Panc1 (cell line): ENCODE measurements at regions not wholly inside any gene's neighbourhood (a gene's known extent, or its start where the extent isn't known, plus 50 kb on each side); places are given as distances from the start of the nearest gene placed in this dataset.

Experiments used
- ATAC-seq: fragments of 200-7000 bp; cut with Tn5 transposase; 2 replicates; pipeline ENCODE4 v1.9.1; 2020; ENCODE audit warnings: mild to moderate bottlenecking, moderate library complexity
- BruUV-seq: library from RNA; stranded (reverse); fragments of 400-500 nt; replicated peaks from 2 replicates; lab custom pipeline; 2021; lab: Mats Ljungman, UMichigan
- CTCF ChIA-PET: fragments of 300-600 bp; sonication (Branson Sonifier 250); formaldehyde crosslinking; loops from one replicate; lab custom pipeline; 2022; ENCODE audit warnings: antibody characterized with exemption; lab: Charles Lee
- POLR2A ChIA-PET: fragments of 300-600 bp; sonication (Branson Sonifier 250); formaldehyde crosslinking; loops from one replicate; lab custom pipeline; 2022; ENCODE audit warnings: antibody characterized with exemption; lab: Charles Lee
- DNase-seq: peaks from one replicate; pipeline ENCODE4 v3.0.0-alpha.2; 2010; ENCODE audit warnings: low read depth, low spot score
- H3K27ac ChIP-seq: 2 replicates; pipeline ENCODE4 v1.5.1; 2011; ENCODE audit warnings: mild to moderate bottlenecking, low read length, inconsistent platforms
- H3K27me3 ChIP-seq: fragments of 200-500 bp; sonication (Bioruptor generic); 2 replicates; pipeline ENCODE4 v1.6.0; 2014; ENCODE audit warnings: low read length, inconsistent platforms; ENCODE audit not compliant: control insufficient read depth, insufficient read depth
- H3K36me3 ChIP-seq: fragments of 200-500 bp; sonication (Bioruptor generic); 2 replicates; pipeline ENCODE4 v1.5.1; 2014; ENCODE audit warnings: inconsistent platforms, mild to moderate bottlenecking, low read length, moderate library complexity; ENCODE audit not compliant: control insufficient read depth, insufficient read depth
- H3K4me1 ChIP-seq: 2 replicates; pipeline ENCODE4 v1.5.1; 2011; ENCODE audit warnings: inconsistent platforms, mild to moderate bottlenecking, low read length, moderate library complexity; ENCODE audit not compliant: control insufficient read depth, insufficient read depth
- H3K4me3 ChIP-seq, 2 experiments: 2 replicates each; pipeline ENCODE4 v1.5.1; 2011 to 2012; ENCODE audit warnings: low read depth in 2 of 2, low read length in 2 of 2, mild to moderate bottlenecking in 2 of 2, inconsistent platforms in 1 of 2, moderate library complexity in 1 of 2
- H3K9me3 ChIP-seq: fragments of 200-500 bp; sonication (Bioruptor generic); 2 replicates; pipeline ENCODE4 v1.5.1; 2014; ENCODE audit warnings: low read depth, mild to moderate bottlenecking, inconsistent platforms, low read length, moderate library complexity; ENCODE audit not compliant: control insufficient read depth, insufficient read depth
- POLR2AphosphoS5 ChIP-seq: IDR thresholded peaks from 2 replicates; pipeline ENCODE4 v1.6.1; 2012; ENCODE audit warnings: mild to moderate bottlenecking, low read depth, low read length, moderate library complexity
- SIN3A ChIP-seq: IDR thresholded peaks from 2 replicates; pipeline ENCODE4 v1.6.1; 2012; ENCODE audit warnings: low read depth, mild to moderate bottlenecking, low read length, moderate library complexity, borderline replicate concordance; ENCODE audit not compliant: insufficient read depth
- TCF7L2 ChIP-seq: IDR thresholded peaks from 2 replicates; pipeline ENCODE4 v1.6.1; 2011; ENCODE audit warnings: mild to moderate bottlenecking, low read depth, low read length, inconsistent platforms
- in situ Hi-C: cut with HindIII; loops from 2 replicates; pipeline ENCODE4 v1.10.0; 2016; ENCODE audit warnings: low sequenced_read_pairs, low pct_unique_long_range_greater_than_20kb
- intact Hi-C: fragments of 100-400 bp; cut with micrococcal nuclease; formaldehyde crosslinking; loops from one replicate; pipeline ENCODE4 v1.10.0; 2022; ENCODE audit not compliant: unreplicated experiment
- TF ChIP-seq, protein P1 (sequence below): fragments of 450-650 bp; IDR thresholded peaks from 2 replicates; pipeline ENCODE4 v1.5.1; 2017; ENCODE audit warnings: mild to moderate bottlenecking
- TF ChIP-seq, protein P2 (sequence below), 2 experiments: IDR thresholded peaks; 2 replicates each; pipeline ENCODE4 v1.6.1; 2011 to 2012; ENCODE audit warnings: low read depth in 2 of 2, control low read depth in 1 of 2, low read length in 1 of 2, mild to moderate bottlenecking in 1 of 2, moderate library complexity in 1 of 2; ENCODE audit not compliant: insufficient read depth in 1 of 2

DNA sequence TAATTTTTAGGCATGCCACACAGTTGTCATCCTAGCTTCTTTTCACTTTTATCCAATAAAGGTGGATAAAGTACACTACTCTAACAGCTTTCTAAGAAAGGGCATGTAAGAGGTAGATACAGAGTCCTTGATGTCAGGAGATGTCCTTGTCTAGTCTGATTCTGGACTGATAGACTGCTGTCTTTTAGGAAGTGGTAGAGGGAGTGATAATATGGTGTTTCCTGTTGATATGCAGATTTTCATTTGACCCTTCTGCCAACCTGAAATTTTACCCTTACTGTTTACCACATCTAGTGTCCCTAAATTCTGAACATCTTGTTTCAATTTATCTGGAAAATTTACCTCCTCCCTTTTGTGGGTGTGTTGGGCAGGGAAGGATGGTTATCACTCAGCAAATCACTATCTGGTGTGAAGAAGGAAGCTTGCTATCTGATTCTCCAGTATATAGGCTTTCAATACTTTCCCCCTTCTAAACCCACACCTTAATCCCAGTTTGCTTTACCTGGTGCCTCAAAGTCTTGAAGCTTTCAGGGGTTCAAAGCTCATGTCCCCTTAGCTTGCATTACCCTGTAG lies 354.9 kb upstream of the SNX7 start:
- ChIA-PET CTCF (no interaction called here), POLR2A (no interaction called here)
- in situ Hi-C loops, result no loop called here
- no peaks in the 10 kb centered on the region for H3K4me1 ChIP-seq
- H3K36me3 ChIP-seq, result no peaks in the 10 kb centered on the region
- H3K27me3 ChIP-seq, result no peaks in the 10 kb centered on the region
- intact Hi-C loops, result no loop called here
- DNase-seq (no peak), ATAC-seq (no peak)
- no peak overlapping the region for H3K27ac ChIP-seq
- BruUV-seq, result no TSS peak
- no peak overlapping the region for H3K4me3 ChIP-seq
- H3K9me3 ChIP-seq, result no peaks in the 10 kb centered on the region
- no peak for TF ChIP-seq TCF7L2
- TF ChIP-seq SIN3A, result no peak
- no peak for TF ChIP-seq POLR2AphosphoS5
- TF ChIP-seq, protein P1, sequence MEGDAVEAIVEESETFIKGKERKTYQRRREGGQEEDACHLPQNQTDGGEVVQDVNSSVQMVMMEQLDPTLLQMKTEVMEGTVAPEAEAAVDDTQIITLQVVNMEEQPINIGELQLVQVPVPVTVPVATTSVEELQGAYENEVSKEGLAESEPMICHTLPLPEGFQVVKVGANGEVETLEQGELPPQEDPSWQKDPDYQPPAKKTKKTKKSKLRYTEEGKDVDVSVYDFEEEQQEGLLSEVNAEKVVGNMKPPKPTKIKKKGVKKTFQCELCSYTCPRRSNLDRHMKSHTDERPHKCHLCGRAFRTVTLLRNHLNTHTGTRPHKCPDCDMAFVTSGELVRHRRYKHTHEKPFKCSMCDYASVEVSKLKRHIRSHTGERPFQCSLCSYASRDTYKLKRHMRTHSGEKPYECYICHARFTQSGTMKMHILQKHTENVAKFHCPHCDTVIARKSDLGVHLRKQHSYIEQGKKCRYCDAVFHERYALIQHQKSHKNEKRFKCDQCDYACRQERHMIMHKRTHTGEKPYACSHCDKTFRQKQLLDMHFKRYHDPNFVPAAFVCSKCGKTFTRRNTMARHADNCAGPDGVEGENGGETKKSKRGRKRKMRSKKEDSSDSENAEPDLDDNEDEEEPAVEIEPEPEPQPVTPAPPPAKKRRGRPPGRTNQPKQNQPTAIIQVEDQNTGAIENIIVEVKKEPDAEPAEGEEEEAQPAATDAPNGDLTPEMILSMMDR, result no peak
- TF ChIP-seq, protein P2, sequence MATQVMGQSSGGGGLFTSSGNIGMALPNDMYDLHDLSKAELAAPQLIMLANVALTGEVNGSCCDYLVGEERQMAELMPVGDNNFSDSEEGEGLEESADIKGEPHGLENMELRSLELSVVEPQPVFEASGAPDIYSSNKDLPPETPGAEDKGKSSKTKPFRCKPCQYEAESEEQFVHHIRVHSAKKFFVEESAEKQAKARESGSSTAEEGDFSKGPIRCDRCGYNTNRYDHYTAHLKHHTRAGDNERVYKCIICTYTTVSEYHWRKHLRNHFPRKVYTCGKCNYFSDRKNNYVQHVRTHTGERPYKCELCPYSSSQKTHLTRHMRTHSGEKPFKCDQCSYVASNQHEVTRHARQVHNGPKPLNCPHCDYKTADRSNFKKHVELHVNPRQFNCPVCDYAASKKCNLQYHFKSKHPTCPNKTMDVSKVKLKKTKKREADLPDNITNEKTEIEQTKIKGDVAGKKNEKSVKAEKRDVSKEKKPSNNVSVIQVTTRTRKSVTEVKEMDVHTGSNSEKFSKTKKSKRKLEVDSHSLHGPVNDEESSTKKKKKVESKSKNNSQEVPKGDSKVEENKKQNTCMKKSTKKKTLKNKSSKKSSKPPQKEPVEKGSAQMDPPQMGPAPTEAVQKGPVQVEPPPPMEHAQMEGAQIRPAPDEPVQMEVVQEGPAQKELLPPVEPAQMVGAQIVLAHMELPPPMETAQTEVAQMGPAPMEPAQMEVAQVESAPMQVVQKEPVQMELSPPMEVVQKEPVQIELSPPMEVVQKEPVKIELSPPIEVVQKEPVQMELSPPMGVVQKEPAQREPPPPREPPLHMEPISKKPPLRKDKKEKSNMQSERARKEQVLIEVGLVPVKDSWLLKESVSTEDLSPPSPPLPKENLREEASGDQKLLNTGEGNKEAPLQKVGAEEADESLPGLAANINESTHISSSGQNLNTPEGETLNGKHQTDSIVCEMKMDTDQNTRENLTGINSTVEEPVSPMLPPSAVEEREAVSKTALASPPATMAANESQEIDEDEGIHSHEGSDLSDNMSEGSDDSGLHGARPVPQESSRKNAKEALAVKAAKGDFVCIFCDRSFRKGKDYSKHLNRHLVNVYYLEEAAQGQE (IDR thresholded peaks at IDR 0.05; ENCODE audit: insufficient read depth in 1 of 2, low read depth in 2 of 2, low read length in 1 of 2), result no peak

DNA sequence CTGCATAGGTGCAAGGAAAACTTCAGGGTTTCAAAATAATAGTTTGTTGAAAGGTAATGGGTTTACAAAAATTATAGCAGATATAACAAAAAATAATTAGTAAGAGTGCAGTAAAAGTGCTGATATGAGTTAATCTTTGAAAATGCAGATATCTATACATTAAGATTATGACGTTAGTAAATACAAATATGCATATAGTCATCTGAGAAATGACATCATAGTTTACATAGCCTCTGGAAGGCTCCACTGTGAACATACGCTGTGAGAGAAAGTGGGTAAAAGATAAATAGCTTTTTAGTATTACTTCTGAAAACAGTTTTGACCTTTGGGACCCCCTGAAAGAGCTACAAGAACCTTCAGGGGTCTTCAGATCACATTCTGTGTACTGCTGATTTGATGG lies 356.2 kb upstream of the SNX7 start:
- BruUV-seq, result no TSS peak
- Histone ChIP-seq H3K27me3 (no peaks in the 10 kb centered on the region), H3K36me3 (no peaks in the 10 kb centered on the region), H3K9me3 (no peaks in the 10 kb centered on the region), H3K4me1 (no peaks in the 10 kb centered on the region), H3K27ac (no peak overlapping the region), H3K4me3 (no peak overlapping the region)
- ChIA-PET CTCF (no interaction called here), POLR2A (no interaction called here)
- no peak for TF ChIP-seq POLR2AphosphoS5
- no peak for TF ChIP-seq SIN3A
- TF ChIP-seq TCF7L2, result no peak
- TF ChIP-seq, protein P2 (IDR thresholded peaks at IDR 0.05; ENCODE audit: insufficient read depth in 1 of 2, low read depth in 2 of 2, low read length in 1 of 2), result no peak
- TF ChIP-seq, protein P1, result no peak
- DNase-seq (no peak), ATAC-seq (no peak)
- intact Hi-C loops, result no loop called here
- in situ Hi-C loops, result no loop called here
